ENCODE measurements at regions not wholly inside any gene's neighbourhood (a gene's known extent, or its start where the extent isn't known, plus 50 kb on each side); places are given as distances from the start of the nearest gene placed in this dataset.

DNA sequence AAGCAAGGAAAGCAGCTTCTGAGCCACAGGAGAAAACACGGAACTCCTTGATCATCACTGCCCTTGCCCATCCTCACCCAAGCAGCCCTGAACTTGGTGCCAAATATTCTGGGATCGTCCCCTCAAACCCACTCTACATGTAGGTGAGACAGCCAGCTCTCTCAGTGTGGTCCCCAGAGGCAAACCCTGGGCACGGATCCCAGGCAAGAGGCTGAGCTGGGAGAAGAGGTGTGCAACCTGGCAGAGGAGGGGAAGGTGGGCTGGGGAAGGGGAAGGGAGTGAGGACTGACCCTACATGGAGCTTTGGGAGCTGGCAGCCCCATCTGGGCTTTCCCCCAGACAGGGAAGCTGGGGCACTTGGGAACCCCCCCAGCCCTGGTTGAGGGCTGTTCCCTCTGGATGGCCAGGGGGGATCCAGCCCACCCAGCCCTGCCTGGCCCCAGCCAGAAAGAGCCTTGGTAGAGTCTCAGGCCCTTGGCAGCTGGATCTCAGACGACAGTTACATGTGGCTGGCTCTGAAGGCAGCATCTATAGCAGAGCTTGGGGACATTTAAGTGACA lies 186.2 kb upstream of the CST7 start:
- no peak for DNase-seq (ENCODE audit: low spot score)

DNA sequence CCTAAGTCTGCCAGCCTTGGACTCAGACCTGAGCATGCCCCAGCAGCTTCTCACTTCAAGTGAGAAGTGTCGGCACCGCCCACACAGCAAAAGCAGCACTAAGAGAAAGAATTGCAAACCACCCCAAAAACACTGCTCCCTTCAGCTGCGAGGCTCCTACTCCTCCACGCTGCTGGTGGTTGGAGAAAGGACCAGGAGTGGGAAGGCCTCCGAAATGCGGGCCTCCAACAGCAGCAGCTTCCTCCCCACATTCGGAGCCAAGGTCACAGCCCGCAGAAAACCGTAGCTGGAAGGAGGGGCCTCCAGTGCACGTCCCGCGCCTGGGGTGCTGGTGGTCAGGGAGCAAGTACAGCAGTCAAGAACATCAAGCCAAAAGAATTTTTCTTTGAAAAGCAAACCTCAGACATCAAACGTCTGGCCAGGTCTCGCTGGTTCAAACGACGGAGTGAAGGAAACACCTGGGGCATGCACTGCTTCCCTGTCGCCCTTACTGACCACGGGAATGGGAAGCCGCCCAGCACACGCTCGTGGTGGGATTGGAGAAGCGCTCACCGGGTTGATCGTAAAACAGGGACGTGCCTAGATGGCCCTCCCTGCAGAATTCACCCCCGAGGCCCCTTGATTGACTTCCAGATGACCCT lies 185.6 kb upstream of the CST7 start:
- DNase-seq (ENCODE audit: low spot score) = no peak

DNA sequence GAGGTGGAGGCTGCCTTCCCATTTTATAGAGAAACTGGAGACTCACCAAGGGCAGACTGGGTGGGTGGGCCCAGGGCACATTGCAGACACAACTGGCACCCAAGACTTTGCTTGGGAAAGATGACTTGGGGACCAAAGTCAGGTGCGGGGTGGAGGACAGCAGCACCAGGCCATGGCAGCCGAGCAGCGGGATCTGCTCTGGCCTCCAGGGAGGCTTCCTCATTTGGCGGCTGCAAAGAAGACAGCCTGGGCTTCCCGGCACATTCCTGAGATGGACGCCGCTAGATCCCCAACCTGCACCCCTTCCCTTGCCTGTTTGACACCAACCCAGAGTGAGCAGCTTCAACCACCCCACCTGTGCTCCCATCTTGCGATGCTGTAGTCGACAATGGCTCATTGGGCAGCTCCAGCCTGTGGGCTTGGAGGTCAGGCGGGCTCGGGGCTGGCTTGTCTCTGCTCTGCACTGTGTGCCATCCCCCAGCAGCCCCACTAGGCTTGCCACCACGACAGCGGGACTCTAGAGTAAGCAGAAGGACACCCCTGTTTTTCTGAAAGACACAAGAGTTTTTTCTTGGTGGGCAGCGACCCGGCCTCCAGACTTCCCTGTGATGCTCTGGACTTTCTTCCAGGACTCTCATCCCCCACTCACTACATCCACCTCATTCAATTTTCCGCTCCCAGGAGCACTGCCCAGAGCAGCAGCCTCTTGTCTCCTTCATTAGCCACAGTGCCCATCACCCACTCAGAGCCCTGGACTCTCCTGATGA lies 184.9 kb upstream of the CST7 start:
- no peak for DNase-seq (ENCODE audit: low spot score)

DNA sequence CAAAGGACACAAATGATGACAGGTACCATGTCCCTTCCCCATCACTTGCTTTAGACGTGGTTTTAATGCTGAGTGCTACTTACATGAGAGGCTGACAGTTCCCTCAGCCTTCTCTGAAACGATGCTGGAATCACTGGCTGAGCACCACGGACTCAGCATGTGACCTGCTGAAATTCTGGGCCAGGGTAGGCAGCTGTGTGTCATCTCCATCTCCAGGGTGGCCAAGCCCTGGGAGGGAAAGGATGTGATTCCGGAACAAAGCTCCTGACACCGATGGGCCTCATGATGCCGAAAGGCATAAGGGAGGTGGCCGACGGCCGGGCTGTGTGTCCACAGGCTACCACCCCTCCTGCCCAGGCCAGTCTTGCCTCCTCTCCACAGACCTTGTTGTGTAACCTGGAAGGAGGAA lies 184.3 kb upstream of the CST7 start:
- DNase-seq (ENCODE audit: low spot score) = no peak

DNA sequence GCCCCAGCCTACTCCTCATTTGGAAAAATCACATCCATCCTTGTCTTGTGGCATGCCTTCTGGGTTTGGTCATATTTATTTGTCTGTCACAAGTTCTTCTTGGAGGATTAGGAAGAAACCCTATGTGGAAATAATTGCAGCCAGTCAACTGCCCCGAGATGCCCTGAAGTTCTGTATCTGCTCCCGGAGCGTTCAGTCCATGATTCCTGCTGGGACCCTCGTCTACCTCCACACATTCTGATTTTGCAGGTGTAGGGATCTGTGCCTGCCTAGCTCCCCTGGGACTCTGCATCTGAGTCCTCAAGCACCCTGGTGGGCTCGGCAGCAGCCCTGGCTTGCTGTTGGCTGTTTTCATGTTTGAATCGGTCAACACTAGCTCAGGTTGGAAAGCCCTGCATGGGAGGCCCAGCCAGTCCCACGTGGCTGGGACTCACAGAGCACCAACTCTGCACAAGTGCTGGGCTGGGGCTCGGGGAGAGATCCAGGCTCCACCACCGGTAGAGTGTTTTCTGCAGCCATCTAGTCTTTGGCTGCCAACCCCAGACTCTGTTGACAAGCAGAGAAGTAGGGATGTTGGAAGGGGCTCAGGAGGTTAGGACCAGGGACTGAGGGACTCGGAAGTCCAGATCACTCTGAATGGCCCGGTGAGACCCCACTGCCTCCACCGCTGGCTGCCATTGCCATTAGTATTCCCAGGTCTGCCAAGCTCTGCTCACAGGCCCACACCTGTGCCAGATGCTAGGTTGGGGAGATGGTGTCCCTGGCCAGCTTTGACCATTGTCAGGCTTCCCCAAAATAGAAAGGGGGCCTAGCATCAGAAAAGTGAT lies 183.5 kb upstream of the CST7 start:
- DNase-seq (ENCODE audit: low spot score) = no peak

DNA sequence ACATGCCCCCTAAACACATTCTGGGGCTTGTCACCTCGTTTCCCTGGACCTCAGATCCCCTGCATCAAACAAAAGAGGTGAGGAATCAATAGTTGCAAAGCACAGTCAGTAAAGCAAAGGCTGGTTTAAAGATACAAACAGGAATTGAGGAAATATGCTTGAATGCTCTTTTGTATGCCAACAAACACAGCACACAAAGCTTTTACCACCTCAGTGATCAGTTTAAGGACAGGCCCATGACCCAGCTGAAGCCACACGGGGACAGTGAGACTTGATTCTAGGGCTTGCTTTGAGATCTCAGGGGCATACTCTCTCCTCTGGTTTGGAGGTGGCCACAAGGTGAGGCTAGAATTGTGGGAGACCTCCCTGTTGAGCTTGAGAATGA lies 182.9 kb upstream of the CST7 start:
- DNase-seq (ENCODE audit: low spot score) = no peak

DNA sequence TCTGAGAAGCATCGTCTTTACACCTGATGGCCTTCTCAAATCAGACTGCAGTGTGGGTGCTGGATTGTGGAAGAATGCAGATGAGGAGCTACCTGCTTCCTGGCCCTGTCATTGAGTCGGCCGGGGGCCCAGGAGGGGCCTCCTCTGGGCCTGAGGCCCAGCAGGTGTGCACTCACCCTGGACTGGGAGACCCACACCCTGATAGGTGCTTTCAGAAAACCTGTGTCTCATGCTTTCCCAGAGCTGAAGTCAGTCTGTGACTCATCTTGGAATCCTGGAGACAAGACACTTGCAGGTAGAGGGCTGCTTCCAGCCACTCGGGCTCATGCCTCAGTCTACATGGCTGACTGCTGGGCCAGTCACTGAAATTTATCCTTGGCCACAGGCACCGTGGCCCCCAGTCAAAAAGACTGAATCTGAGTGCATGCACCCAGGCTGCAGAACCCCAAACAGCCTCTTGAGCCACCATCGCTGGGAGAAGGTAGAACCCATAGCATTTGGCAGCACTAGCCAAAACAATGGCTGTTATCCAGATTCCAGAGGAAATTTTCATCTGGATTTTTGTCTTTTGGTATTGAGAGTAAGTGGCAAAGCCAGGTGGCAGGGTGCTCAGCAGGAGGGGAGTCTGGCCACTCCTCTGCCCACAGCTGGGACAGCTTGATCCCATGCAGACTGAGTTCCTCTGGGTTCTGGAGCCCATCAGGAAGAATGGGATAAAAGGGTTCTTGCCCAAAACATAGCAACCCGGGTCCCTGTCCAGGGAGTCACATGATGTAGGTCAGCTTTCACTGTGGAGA lies 182.0 kb upstream of the CST7 start:
- no peak for DNase-seq (ENCODE audit: low spot score)

DNA sequence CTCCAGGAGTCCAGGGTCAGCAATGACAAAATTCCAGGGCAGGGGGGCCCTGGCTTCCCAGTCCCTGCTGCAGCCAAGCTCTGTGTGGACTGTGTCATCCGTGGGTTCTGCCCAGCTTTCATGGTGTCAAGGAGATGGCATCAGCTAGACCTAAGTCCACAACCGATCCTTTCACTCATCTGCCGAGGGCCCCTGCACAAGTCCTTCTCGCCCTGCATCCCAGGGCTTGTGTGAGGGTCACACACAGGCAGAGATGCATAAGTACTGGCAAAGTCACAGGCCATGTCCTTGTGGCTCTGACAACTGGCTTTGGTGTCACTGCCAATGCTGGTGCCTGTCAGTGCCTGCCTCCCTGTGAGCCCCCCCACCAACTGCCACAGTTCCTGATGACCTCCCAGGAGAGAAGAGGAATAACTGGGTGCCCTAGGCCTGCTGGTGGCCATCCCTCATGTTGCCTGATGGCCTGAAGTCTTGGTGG lies 181.4 kb upstream of the CST7 start:
- no peak for DNase-seq (ENCODE audit: low spot score)

DNA sequence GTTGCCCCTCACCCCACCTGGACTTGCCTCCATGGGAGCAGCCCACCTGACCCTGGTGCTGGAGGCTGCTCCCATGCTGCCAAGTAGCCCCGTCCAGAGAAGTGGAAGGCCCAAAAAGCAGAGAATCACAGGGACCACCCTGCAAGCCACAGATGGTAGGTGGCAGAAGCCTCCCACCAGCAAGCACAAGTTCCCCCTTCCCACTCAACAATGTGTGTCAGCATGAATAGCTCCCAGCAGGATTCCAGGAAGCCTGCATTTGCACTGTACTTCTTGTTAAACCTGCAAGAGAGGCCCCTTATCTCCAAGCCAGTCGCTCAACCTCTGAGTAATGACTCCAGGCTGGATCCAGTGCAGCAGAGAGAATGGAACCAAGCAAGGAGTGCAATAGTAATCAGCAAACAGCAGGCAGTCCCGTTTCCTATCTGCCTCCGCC lies 180.8 kb upstream of the CST7 start:
- no peak for DNase-seq (ENCODE audit: low spot score)

DNA sequence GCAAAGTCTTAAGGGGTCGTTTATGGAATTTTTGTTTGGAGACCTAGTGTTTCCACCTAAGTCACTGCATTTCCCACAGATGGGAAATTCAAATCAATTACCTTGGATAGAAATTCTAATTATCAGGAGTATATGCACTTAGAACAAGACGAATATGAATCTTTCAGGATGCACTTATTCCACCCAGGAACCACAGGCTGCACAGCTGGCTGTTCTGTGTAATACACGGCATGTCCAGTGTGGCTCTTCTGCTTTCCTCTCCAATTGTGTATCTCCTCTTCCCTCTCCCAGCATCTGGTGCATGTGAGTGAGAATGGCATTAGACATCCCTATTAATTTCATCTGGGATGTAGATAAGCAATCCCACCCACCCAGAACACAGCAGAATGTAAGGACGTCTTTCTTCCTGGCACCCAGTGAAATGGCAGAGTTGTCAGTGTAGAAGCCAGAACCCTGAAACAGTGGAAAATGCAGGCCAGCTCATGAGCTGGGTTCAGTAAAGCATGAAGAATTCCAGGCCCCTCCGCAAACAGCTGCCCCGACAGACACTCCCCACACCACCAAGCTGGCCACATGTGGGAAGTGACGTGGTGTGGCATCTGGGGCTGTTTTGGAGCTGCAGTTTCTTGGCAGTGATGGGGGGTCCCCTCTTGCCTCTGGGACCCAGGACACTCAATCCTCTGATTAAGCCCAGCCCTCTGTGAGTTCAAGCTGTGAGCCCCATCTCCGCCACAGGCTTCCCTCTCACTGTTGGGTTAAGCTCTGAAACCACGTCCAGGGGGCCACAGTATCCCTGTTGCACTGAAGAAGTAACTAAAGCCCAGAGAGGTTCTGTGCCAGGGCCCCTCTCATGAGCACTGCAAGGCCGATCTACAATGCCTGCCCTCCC lies 180.1 kb upstream of the CST7 start:
- no peak for DNase-seq (ENCODE audit: low spot score)

DNA sequence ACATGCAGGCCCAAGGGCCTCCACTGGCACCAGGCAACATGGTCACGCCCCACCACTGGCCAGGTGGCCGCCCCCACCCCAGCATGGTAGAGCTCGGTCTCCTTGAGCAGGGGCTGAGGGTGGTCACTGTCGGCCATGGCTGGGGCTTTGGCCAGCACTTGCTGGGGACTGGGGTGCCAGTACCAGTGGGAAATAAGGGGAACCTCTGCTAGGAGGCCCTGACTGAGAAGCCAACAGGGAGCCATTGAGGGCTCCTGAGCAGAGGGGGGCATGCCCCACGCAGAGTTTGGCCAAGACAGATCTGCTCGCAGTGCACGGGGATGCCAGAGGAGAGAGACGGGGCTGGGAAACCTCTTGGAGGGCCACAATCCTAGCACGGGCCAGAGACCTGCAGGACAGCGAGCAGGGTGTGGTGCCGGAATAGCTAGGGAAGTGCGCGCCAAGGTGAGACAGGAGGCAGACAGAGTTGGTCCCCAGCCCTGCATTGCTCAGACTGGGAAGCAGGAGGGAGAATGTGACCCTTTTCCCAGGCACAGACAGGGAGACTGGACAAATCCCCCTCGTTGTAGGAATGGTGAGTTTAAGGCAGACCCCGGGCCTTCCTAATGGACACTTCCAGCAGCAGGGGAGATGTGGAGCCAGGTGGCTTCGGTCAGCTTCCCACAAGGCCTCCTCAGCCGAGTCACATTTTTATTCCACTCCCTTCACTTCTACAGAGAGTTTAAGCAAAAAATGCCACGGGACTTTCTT lies 179.0 kb upstream of the CST7 start:
- no peak for DNase-seq (ENCODE audit: low spot score)

DNA sequence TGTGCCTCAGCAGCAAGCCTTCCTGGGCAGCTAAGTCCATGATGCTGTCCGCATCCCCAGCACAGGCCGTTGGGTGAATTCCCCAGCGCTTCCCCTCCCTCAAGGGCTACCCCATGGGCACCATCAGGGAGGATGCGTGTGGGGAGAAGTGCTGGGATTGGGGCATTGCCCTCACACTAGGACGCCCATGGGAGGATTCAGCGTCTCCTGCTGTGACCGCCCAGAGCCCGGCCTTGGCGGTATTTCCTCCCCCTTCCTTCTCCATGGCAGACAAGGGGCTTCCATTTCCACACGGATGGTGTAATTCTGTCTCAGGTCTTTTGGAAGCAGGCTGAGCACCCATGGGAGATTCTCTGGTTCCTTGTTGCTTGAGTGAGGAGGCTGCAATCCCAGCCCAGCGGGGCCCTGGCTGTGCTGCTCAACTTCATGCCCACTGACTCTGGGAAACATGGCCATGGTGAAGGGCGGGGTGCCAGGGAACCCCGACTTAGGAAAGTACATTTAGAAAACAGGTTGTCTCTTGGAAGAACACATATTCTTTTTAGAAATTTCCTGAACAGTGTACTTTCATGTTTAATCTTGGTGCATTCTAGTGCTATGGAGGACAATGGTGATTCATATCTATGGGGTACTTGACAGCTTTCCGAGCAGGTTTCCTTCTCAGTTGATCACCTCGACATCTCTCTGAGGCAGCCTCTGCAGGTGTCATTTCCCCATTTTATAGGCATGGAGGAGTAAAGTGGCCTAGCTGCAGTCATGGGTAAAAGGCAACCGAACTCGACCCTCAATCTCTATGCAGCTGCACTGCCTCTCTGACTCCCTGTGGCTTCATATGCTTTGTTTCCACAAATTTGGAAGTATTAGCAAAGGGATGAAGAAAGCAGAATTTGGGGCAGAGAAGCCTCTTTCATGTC lies 178.2 kb upstream of the CST7 start:
- DNase-seq (ENCODE audit: low spot score) = no peak

DNA sequence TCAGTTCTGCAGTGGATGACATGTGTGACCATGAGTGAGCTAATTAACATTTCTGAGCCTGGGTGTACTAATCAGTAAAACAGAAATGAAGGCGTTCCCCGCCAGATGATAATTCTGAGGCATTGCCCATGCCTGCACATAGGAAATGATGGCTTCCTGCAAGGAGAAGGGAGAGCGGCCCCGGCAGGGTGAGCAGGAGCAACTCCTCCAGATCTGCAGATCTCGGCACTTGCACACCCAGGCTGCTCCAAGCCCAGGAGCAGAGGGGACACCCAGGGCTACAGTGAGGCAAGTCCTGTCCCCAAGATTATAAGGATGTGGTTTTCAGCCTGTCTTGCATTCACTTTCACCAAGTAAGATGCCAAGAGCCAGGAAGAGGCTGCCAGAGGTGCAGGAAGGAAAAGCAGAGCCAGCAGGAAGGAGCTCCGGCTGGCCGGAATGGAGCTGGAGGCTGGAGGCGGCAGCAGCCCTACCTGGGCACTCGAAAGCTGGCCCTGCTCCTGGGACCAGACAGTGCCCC lies 177.5 kb upstream of the CST7 start:
- no peak for DNase-seq (ENCODE audit: low spot score)

DNA sequence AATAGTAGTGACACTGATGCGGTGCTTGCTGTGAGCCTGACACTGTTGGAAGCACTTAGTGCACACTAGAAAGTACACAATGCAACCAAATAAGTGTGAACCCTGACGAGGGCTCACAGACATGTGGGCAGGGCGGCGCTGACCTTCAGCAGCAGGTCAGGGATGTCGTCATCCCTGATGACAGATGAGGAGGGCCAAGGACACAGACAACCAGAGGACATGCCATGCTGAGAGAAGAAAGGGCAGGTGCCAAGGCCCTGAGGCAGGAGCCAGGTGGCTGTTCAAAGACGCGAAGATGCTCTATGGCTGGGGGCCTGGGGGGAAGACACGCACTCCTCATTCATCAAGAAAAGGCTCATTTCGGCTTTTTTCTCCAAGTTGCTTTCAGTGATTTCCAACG lies 176.4 kb upstream of the CST7 start:
- no peak for DNase-seq (ENCODE audit: low spot score)

DNA sequence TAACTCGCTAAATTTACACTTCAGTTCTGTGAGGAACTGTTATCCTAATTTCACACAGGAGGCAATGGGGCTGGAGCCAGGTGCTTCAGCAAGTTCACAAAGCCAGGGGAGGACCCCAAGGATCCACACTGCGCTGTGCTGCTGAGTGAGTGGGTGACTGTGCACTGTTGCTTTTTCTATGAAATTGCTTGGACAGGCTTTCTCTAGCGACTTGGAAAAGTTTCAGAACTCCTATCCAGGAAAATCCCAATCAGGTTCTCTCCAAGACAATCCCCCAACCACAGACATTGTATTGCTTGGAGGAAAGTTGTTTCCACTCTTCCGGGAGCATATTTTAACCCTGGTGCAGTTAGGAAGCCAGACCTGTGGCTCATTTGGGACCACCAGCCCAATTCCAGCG lies 175.9 kb upstream of the CST7 start:
- no peak for DNase-seq (ENCODE audit: low spot score)

DNA sequence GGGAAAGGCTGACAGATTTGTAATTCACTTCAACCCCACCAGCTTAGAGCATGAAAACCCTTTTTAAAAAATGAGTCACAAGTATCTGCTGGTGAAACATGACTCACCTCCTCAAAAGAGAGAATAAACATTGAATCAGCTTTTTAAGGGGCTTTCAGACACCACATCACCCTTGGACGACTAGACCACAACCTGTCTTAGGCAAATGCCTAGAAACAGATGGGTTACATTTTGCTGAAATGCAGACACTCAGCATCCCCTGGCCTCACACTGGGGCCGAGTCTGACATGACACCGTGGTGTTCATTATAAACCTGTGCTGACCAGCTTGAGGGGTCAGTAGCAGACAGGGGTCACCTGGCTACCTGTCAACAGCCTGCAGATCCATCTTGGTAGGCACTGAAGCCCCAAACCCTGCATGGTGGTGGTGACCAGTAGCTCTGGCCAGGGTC lies 175.3 kb upstream of the CST7 start:
- DNase-seq (ENCODE audit: low spot score) = no peak

DNA sequence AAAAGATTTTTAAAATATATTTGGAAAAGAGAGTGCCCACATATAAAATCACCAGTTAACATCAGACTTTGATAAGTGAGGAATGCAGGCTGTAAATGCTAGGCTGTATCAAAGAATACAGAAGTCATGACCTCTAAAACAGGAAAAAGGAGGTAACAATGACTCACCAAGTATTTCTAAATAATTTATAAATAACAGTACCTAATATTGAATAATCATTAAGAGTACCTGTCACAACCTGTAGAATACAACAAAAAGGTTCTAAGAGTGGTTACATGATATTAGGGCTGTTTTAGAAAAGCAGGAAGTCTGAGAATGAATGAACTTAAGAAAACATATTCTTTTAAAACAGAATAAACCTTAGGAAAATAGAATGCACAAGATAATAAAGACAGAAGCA lies 173.1 kb upstream of the CST7 start:
- no peak for DNase-seq (ENCODE audit: low spot score)

DNA sequence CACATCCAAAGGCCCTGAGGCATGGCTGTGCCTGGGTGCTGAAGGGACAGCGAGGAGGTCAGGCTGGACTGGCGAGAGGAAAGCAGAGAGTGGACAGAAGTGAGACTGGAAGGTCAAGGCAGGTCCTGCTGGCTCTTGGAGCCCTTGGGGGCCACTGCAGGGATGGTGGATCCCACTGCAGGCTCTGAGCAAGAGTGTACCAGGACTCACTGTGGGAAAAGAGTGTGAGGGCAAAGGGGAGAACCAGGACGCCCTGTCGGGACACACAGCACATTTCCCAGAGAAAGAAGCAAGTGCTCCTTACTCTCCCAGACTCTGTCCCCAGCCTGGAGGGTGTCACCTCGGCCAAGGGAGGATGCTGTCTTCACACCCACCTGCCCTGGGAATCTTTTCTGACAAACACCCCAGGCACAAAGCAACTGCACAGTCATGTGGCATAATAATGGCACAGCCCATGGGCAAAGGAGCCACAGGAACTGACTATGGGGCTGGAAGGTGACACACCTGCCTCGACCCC lies 172.3 kb upstream of the CST7 start:
- DNase-seq (ENCODE audit: low spot score) = no peak

All from cerebellar cortex (tissue), 1 donor.